Ectodermal cell (in vitro differentiated cells): ENCODE measurements at regions not wholly inside any gene's neighbourhood (a gene's known extent, or its start where the extent isn't known, plus 50 kb on each side); places are given as distances from the start of the nearest gene placed in this dataset.

ENCODE experiments used
- H3K27ac ChIP-seq: 2 replicates; pipeline ENCODE4 v1.7.0; 2013; ENCODE audit warnings: mild to moderate bottlenecking, low read depth, low read length; ENCODE audit not compliant: insufficient read depth, poor library complexity, severe bottlenecking
- H3K27me3 ChIP-seq: 2 replicates; pipeline ENCODE4 v1.7.0; 2013; ENCODE audit warnings: mild to moderate bottlenecking, low read length; ENCODE audit not compliant: insufficient read depth, control insufficient read depth, poor library complexity, severe bottlenecking
- H3K36me3 ChIP-seq: one replicate; pipeline ENCODE4 v1.7.0; 2013; ENCODE audit warnings: low read length; ENCODE audit not compliant: control insufficient read depth, insufficient read depth
- H3K4me1 ChIP-seq: one replicate; pipeline ENCODE4 v1.7.0; 2013; ENCODE audit warnings: low read length; ENCODE audit not compliant: control insufficient read depth, insufficient read depth
- H3K4me3 ChIP-seq: 2 replicates; pipeline ENCODE4 v1.7.0; 2013; ENCODE audit warnings: low read depth, low read length, control low read depth; ENCODE audit not compliant: insufficient read depth
- H3K9me3 ChIP-seq: 2 replicates; pipeline ENCODE4 v1.7.0; 2013; ENCODE audit warnings: mild to moderate bottlenecking, low read length, moderate library complexity; ENCODE audit not compliant: control insufficient read depth
- WGBS, 2 experiments: methylation state at CpG; one replicate each; pipeline ENCODE4 v1.1.7; 2013; ENCODE audit warnings: missing lambda C conversion rate in 2 of 2; 5-methylcytosine and 5-hydroxymethylcytosine counted together

DNA sequence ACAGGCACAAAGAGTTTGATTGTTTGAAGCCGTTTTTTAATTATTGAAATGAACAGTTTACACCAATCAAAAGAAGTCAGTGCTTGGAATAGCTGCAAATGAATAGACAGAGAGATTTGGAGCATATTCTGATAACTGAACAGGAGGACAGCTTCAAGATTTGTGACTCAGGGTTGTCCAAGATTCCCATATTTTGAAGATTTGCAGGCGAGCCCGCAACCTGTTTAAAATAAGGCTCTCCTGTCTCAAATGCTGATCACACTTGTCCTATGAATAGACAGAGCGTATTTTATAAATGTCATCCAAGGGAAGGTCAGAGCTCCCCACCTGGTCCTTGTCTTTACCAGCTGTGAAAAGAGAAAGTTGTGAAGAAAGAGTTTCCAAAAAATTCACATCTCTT is 198.7 kb downstream of the RNF144A start:
- Histone ChIP-seq H3K4me1 (peaks cover 9% of the 10 kb centered on the region), H3K9me3 (no peaks in the 10 kb centered on the region), H3K36me3 (no peaks in the 10 kb centered on the region), H3K27ac (no peak overlapping the region), H3K27me3 (no peaks in the 10 kb centered on the region), H3K4me3 (no peak overlapping the region)
- WGBS, 2 experiments = 98% methylated on average over 3 to 4 of the region's 4 CpGs

DNA sequence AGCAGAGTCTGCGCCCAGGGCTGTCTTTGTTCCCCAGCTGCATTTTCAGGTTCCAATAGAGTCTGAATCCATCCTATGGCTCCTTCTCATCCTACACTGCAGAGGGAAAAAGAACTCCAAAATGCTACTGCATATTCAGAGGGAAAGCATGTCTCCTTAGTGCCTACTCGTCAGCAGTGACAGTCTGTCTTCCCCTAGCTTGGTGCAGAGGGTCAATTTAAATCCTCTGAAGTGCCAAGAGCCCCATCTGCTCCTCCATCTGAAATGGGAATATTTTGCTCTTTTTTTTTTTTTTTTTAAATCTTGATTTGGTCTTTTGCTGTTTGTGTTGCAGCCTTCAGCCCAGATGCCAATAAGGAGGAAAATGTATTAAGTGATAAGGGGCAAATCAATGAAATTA is 199.3 kb downstream of the RNF144A start:
- Histone ChIP-seq H3K27ac (no peak overlapping the region), H3K27me3 (no peaks in the 10 kb centered on the region), H3K4me3 (no peak overlapping the region), H3K9me3 (no peaks in the 10 kb centered on the region), H3K4me1 (peaks cover 9% of the 10 kb centered on the region), H3K36me3 (no peaks in the 10 kb centered on the region)
- 88 to 89% methylated on average over 2 of the region's 2 CpGs for WGBS, 2 experiments

DNA sequence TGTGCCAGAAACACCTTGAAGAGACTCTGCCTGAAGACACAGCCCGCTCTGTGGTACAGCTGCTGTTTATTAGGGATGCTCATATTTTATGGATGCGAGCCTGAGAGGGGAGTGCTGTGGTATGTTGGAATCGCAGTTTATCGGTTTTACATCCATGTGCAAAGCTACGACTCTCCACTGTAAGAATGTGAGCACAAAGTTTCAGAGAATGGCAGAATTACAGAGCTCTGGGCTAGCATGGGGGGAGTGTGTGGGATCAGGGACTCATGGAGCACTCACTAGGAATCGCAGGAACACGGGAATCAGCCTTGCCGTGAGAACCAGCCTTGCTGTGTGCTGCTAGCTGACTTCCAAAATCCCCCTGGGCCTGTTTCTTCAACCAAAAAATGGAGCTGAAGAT is 199.9 kb downstream of the RNF144A start:
- peaks cover 9% of the 10 kb centered on the region for H3K4me1 ChIP-seq
- no peaks in the 10 kb centered on the region for H3K36me3 ChIP-seq
- no peak overlapping the region for H3K4me3 ChIP-seq
- no peaks in the 10 kb centered on the region for H3K27me3 ChIP-seq
- WGBS, 2 experiments = 92 to 94% methylated on average over 8 of the region's 8 CpGs
- no peak overlapping the region for H3K27ac ChIP-seq
- no peaks in the 10 kb centered on the region for H3K9me3 ChIP-seq

DNA sequence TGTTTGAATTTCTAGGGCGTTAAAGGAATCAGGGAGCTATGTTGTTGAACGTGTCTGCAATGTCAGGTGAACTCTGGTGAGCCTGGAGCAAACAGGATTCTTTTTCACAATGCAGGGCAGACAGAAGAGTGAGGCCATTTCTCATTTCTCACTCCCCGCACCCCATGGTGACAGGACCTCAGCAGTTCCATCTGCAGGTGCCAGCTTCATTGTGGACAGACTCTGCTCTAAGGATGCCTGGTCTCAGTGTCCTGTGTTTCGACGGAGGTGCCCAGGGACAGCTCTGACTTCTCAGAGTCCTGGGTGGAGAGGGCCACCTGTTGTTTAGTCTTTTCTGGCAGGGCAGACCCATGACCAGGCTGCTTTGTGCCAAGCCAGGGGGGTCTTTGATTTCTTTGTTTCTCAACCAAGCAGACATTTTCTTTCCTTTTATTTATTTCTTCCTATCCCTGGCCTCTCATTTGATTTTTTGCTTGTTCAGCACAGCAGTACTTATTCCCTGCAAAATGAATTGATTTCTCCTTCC is 201.5 kb downstream of the RNF144A start:
- peaks cover 9% of the 10 kb centered on the region for H3K4me1 ChIP-seq
- no peak overlapping the region for H3K27ac ChIP-seq
- no peaks in the 10 kb centered on the region for H3K36me3 ChIP-seq
- H3K9me3 ChIP-seq = no peaks in the 10 kb centered on the region
- 66 to 69% methylated on average over 5 of the region's 5 CpGs for WGBS, 2 experiments
- no peaks in the 10 kb centered on the region for H3K27me3 ChIP-seq
- no peak overlapping the region for H3K4me3 ChIP-seq

DNA sequence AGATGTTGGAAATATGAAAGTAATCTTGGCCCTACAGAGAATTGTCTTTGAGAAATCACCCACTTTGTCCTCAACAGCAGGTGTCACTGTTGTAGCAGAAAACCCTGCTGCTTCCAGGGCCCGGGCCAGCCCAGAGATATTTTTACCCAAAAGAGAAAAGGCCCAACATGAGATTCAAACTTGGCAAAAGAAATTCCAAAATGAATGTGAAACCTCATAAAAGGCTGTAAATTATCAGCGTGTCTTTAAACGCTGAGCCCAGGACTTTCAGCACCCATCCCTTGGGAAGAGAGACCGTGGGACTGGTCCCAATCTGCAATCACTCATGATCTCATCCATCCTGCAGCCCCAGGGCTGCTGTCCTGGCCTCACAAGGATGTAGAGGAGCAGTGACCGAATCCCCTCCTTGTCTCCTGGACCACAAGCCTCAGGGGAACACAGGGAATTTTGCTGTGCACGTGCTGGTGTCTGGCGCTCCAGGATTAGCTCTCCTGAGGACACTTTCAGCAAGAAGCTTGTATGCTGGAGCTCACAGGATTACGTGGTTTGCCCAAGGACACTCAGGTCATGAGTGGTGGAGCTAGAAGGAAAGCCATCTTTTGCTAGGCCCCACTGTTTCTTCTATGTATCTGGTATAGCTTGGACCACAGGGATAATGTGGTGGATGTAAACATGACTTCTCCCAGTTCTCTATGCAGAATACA is 202.1 kb downstream of the RNF144A start:
- Histone ChIP-seq H3K4me3 (no peak overlapping the region), H3K36me3 (no peaks in the 10 kb centered on the region), H3K27ac (no peak overlapping the region), H3K9me3 (no peaks in the 10 kb centered on the region), H3K27me3 (no peaks in the 10 kb centered on the region), H3K4me1 (peaks cover 9% of the 10 kb centered on the region)
- WGBS, 2 experiments = 76% methylated on average over 8 of the region's 8 CpGs

DNA sequence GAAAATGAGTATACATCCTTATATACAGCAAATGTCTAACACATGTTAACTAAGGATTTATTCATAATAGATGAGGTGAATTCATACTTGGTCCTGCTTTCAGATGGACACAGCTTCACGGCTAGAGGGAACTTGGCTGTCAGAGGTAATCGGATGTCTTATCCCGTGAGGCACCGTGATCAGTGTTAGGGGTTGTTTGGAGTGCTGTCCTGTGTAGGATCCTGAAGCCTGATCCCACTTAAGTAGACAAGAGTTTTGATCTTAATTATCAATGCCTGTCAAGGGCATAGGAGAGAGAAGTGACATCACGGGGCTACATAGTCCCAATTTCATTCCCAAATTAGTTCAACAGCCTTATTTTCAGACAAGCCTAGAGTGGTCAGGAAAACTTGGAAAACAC is 204.6 kb downstream of the RNF144A start:
- WGBS, 2 experiments = 76 to 78% methylated on average over 5 of the region's 5 CpGs
- H3K4me3 ChIP-seq = no peak overlapping the region
- no peak overlapping the region for H3K27ac ChIP-seq
- no peaks in the 10 kb centered on the region for H3K36me3 ChIP-seq
- peaks cover 9% of the 10 kb centered on the region for H3K4me1 ChIP-seq
- no peaks in the 10 kb centered on the region for H3K27me3 ChIP-seq
- no peaks in the 10 kb centered on the region for H3K9me3 ChIP-seq

DNA sequence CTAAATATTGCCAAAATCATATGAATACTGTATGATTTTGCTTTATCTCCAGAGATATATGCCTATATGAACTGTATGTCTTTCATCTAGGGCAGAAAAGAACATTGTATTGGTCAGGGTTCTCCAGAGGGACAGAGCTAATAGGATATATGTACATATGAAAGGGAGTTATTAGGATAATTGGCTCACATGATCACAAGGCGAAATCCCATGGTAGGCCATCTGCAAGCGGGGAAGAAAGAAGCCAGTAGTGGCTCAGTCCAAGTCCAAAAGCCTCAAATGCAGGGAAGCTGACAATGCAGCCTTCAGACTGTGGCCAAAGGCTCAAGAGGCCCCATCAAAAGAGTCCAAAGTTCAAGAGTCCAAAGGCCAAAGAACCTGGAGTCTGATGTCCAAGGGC is 209.9 kb downstream of the RNF144A start:
- Histone ChIP-seq H3K4me1 (no peaks in the 10 kb centered on the region), H3K36me3 (no peaks in the 10 kb centered on the region), H3K9me3 (no peaks in the 10 kb centered on the region), H3K27ac (no peak overlapping the region), H3K4me3 (no peak overlapping the region), H3K27me3 (no peaks in the 10 kb centered on the region)
- WGBS, 2 experiments = 48 to 49% methylated on average over 2 of the region's 2 CpGs

DNA sequence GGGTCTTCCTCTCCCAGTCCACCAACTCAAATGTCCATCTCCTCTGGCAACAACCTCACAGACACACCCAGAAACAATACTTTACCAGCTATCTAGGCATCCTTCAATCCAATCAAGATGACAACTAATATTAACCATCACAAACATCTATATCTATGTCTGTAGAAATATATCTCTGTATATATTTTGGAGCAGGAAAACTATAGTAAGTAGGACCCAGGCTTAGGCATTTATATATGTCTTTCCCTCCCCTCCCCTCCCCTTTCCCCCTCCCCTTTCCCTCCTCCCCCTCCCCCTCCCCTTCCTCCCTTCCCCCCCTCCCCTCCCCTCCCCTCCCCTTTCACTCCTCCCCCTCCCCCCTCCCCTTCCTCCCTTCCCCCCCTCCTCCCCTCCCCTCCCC is 210.5 kb downstream of the RNF144A start:
- Histone ChIP-seq H3K4me1 (no peaks in the 10 kb centered on the region), H3K27me3 (no peaks in the 10 kb centered on the region), H3K36me3 (no peaks in the 10 kb centered on the region), H3K9me3 (no peaks in the 10 kb centered on the region), H3K27ac (no peak overlapping the region), H3K4me3 (no peak overlapping the region)

DNA sequence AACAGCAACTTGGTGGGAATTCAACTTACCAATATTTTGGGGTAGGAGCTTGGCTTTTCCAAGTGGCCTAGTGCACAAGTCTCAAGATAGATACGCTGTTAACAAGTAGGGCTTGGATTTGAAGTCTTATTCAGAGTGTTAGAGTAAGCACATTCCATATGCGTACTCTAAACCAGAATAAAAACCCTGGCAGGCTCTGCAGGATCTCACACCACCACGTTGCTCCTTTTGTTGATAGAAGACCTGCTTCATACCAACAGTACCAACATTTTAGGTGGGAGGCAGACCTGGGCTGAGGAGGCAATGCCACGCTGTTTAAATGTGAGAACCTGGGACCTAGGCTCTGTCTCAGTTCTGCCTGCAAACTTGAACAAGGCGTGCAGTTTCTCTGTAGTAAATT is 214.0 kb downstream of the RNF144A start:
- no peaks in the 10 kb centered on the region for H3K4me1 ChIP-seq
- H3K4me3 ChIP-seq = no peak overlapping the region
- 84 to 89% methylated on average over 5 of the region's 5 CpGs for WGBS, 2 experiments
- H3K9me3 ChIP-seq = no peaks in the 10 kb centered on the region
- H3K36me3 ChIP-seq = no peaks in the 10 kb centered on the region
- H3K27me3 ChIP-seq = no peaks in the 10 kb centered on the region
- H3K27ac ChIP-seq = no peak overlapping the region

DNA sequence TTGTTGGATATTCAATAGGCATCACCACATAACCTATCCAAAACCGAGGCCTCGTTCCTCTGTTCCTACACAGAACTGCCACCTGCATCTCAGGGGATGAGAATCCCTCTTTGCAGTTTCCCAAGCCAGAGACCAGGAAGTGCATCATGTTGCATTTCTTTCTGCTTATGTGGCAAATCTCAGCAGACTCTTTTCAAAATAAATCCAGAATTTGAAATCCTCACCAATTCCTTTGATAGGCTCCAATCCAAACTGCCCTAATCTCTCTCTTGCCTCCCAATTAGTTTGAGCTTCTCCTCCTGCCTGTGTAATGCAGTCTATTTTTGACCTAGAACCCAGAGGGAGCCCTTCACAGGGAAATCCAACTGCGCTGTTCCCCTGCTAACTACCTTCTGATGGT is 215.5 kb downstream of the RNF144A start:
- Histone ChIP-seq H3K4me3 (no peak overlapping the region), H3K4me1 (no peaks in the 10 kb centered on the region), H3K27me3 (no peaks in the 10 kb centered on the region), H3K36me3 (no peaks in the 10 kb centered on the region), H3K27ac (no peak overlapping the region), H3K9me3 (no peaks in the 10 kb centered on the region)
- WGBS, 2 experiments = 94 to 97% methylated on average over 3 of the region's 3 CpGs

DNA sequence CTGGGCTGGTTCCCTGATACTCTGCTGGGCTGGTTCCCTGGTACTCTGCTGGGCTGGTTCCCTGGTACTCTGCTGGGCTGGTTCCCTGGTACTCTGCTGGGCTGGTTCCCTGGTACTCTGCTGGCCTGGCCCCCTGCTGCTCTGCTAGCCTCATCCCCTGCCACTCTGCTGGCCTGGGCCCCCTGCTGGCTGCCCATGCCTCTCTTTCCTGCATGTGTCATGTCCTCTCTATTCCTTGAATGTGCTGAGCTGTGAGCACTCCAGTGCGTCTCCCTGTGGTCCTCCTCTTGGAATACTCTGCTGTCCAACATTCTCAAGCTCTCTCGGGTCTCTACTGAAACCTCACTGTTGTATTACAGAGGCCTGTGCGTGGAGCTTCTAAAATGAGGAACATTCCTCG is 216.3 kb downstream of the RNF144A start:
- Histone ChIP-seq H3K4me1 (no peaks in the 10 kb centered on the region), H3K27me3 (no peaks in the 10 kb centered on the region), H3K36me3 (no peaks in the 10 kb centered on the region), H3K4me3 (no peak overlapping the region), H3K27ac (no peak overlapping the region), H3K9me3 (no peaks in the 10 kb centered on the region)
- 95 to 96% methylated on average over 4 of the region's 4 CpGs for WGBS, 2 experiments
